Right ventricle myocardium inferior (tissue), 1 donor: ENCODE measurements at regions not wholly inside any gene's neighbourhood (a gene's known extent, or its start where the extent isn't known, plus 50 kb on each side); places are given as distances from the start of the nearest gene placed in this dataset.

ENCODE experiments used
- ATAC-seq: fragments of 200-7000 bp; cut with Tn5 transposase; one replicate; pipeline ENCODE4 v1.9.1; 2020; ENCODE audit warnings: mild to moderate bottlenecking, moderate library complexity
- DNase-seq: peaks from one replicate; pipeline ENCODE4 v3.0.0; 2021; ENCODE audit errors: missing footprints
- intact Hi-C: fragments of 100-400 bp; cut with DNase I; formaldehyde crosslinking; loops from one replicate; pipeline ENCODE4 v1.11.0; 2022
- donor health status: DM: no; HTN: yes; CAD: no; lungs with severe emphysema.

DNA sequence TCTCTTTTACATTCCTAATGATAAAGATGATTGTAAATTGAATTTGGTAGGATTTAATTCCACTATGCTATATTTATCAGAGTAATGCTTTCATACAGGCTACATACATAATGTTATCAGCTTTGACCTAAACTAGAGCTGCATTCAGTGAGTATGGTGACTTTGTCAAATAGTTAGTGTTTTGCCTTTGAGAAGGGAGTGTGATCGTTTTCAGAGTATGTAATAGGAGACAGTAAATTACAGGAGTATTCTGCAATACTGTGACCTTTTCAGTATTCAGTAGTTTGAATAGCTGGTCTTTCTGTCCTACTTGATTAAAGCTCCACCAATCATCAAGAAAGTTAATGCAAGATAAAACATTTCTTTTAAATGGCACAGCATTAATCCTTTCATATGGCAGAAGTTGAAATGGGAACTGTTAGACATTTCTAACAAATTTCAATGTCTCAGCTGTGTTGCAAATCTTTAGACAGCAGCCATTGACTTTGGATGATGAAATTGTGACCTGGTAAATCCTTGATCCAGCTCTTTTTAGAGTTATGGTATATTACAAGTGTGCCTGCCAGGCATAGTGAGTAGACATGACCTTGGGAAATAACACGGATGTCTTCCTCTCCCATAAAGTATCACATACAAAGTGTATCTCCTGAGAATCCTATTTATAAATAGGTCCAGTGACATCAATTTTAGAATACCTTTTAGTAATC lies 455.3 kb downstream of the KCTD8 start:
- DNase-seq: no peak
- intact Hi-C loops: no loop called here
- no peak for ATAC-seq

DNA sequence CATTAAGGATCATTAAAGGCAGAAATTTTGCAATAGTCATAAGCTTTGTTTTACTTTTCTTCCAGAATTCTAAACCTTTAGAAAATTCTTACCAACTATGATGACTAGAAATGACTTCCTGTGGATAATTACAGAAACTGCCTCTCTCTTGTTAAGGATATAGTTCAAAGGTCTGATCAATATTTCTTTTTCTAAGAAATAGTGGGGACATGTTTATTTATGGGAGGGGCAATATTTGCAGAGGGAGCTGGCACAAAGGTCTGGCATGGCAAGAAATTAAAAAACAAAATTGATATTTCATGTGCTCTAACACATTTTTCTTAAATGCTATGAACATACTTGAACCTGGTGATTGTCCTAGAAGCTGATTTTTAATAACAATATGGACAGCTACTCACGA lies 448.9 kb downstream of the KCTD8 start:
- DNase-seq (no peak), ATAC-seq (no peak)
- intact Hi-C loops: no loop called here

DNA sequence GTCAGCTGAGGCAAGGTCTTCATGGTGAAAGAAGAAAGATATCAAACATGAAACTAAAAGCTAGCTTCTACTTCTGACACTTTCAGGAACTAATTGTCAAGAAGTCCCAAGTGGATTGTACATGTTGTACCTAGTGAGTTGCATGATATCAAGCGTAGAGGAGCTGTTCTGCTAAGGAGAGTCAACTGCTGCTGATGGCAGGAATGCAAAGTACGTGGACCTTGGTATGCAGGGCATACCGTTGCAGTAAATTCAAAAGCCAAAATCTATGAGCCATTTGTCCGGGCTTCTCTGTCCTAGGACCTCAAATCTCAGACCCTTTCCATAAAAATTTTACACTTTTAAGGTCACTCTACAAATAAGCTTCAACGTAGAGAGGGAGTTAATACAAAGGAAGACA lies 446.2 kb downstream of the KCTD8 start:
- no peak for DNase-seq
- intact Hi-C loops: no loop called here
- ATAC-seq: no peak

DNA sequence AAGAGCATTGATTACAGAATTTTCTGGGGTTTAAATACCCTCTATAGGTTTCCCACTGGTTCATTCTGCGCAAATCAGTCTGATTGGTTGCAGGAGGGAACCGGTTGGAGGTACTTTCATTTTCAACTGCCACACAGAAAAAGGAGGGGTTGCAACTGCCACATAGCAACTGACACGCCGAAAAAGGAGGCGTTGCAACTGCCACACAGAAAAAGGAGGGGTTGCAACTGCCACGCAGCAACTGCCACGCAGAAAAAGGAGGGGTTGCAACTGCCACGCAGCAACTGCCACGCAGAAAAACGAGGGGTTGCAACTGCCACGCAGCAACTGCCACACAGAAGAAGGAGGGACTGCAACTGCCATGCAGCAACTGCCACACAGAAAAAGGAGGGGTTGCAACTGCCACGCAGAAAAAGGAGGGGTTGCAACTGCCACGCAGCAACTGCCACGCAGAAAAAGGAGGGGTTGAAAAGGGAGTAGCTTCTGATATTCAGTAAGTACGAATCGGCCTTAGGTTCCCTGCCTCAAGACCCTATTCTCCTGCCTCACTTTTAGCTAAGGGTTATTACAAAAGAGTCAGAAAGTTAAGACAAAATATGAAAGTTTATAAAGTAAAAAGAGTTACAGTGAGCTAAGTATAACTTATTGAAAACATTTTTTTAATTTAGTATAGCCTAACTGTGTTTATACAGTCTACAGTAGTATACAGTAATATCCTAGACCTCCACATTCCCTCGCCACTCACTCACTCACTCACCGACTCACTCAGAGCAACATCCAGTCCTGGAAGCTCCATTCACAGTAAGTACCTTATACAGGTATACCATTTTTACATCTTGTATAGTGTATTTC lies 431.8 kb downstream of the KCTD8 start:
- DNase-seq (no peak), ATAC-seq (no peak)
- intact Hi-C loops: no loop called here

DNA sequence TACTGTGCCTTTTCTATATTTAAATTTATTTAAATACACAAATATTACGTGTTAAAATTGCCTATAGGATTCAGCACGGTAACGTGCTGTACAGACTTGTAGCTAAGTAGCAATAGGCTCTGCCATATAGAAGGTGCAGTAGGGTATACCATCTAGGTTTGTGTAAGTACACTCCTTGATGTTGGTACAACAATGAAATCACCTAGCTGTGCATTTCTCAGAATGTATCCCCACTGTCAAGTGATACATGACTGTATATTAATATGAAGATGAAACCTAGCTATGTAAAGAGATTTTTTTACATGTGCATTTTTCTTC lies 431.2 kb downstream of the KCTD8 start:
- intact Hi-C loops: no loop called here
- ATAC-seq (no peak), DNase-seq (no peak)

DNA sequence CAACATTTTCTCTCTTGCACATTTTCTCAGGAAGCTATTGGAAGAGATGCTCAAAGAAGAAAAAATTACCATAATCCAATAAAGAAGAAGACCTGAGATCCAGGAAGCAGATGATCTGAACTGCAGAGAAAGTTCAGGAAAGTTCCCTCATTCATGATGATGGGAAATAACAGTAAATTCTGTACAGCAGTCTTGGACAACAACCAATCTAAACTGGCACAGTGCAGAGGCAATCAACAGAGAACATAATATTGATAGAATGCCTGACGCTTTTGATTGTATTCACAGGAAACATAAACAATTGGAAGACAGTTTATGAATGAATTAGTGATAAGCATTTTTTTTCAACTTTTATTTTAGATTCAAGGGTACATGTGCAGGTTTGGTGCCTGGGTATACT lies 428.9 kb downstream of the KCTD8 start:
- ATAC-seq: no peak
- DNase-seq: no peak
- intact Hi-C loops: no loop called here

DNA sequence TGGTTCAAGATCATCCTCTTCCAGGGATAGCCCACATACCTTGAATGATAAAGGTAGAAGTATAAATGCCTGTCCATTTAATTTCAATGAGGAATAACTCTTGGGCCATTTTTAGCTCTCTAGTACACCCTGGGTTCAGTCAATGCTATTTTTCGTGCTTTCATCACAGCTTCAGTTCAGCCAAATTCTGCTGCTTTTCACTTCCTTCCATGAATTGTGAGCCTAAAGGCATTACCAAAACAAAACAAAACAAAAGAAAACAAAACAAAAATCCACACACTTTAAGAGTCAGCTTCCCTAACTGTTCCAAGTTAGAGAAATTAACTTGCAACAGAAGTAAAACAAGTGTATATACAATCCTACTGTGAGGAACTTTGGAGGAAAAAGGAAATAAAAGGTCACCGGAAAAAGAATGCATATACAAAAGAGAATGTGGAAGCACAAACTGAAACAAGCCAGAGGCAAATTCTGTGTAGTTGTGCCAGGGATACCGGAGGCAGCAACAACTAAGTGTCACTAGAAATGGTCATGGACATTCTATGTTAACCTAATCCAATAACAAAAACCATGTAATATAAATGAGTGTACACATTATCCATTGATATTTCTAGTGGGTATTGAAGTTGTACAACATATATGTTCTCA lies 423.1 kb downstream of the KCTD8 start:
- DNase-seq (no peak), ATAC-seq (no peak)
- intact Hi-C loops: no loop called here

DNA sequence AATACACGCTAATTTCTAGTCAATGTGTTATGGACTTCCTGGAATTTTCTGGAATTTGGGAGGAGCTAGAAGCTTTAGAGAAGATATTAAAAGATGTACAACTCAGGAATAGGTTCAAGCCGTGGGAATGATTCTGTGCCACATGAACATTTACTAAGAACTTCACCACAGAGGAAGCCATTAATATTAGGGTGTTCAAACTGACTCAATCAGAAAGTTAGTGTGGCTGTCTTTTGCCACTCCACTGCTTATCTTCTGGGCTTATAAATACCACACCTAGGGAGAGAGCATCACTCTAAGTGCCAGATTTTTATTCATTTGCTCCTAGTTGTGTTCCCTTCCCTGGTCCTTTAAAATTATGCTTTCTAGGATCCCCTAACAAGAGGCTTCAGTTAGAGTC lies 409.8 kb downstream of the KCTD8 start:
- DNase-seq: no peak
- ATAC-seq: no peak
- intact Hi-C loops: no loop called here

DNA sequence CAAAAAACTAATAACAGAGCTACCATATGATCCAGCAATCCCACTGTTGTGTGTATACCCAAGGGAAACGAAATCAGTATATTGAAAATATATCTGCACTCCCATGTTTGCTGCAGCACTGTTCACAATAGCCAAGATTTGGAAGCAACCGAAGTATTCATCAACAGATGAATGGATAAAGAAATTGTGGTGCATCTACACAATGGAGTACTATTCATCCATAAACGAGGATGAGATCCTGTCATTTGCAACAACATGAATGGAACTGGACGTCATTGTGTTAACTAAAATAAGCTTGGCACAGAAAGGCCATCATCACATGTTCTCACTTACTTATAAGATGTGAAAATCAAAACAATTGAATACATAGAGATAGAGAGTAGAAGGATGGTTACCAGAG lies 402.1 kb downstream of the KCTD8 start:
- ATAC-seq: no peak
- intact Hi-C loops: no loop called here
- no peak for DNase-seq

DNA sequence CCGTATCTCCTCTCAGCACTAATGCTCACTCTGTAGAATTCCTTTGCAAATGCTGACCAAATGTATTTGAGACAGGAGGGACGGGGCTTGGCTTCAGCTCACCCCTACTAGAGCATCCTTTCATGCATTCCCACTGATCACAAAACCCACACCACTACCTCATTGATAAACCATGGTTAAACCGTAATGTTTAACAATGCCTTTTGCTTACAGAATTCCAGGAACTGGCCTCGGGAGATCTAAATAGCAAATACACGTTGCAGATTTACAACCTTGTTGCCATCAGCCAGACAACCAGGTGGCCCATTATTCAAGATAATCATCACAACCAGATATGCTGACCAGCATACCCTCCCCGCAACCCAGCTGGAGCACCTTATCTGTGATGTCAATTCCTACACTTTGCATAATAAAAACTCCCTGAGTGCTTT lies 391.9 kb downstream of the KCTD8 start:
- no peak for ATAC-seq
- intact Hi-C loops: no loop called here

DNA sequence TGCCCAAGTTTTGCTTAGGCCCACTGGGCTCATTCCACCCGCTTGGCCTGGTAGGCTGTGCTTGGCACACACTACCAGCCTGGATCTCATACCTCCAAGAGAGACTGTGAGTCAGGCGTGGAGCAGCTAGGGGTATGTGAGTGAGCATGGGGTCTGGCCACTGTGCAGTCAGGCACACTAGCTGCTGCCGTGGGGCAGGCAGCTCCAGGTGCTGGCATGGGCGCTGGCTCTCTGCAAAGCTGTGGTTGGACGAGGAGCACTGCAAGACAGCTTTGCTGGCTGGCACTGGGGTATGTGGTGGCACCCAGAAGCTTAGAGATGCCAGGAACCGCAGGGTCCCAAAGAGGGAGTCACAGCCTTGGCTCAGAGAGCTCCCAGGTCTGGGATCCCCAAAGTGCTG lies 377.8 kb downstream of the KCTD8 start:
- ATAC-seq (no peak), DNase-seq (no peak)
- intact Hi-C loops: no loop called here

More for the DNA sequence above, 391.9 kb downstream of the KCTD8 start:
- DNase-seq: no peak

DNA sequence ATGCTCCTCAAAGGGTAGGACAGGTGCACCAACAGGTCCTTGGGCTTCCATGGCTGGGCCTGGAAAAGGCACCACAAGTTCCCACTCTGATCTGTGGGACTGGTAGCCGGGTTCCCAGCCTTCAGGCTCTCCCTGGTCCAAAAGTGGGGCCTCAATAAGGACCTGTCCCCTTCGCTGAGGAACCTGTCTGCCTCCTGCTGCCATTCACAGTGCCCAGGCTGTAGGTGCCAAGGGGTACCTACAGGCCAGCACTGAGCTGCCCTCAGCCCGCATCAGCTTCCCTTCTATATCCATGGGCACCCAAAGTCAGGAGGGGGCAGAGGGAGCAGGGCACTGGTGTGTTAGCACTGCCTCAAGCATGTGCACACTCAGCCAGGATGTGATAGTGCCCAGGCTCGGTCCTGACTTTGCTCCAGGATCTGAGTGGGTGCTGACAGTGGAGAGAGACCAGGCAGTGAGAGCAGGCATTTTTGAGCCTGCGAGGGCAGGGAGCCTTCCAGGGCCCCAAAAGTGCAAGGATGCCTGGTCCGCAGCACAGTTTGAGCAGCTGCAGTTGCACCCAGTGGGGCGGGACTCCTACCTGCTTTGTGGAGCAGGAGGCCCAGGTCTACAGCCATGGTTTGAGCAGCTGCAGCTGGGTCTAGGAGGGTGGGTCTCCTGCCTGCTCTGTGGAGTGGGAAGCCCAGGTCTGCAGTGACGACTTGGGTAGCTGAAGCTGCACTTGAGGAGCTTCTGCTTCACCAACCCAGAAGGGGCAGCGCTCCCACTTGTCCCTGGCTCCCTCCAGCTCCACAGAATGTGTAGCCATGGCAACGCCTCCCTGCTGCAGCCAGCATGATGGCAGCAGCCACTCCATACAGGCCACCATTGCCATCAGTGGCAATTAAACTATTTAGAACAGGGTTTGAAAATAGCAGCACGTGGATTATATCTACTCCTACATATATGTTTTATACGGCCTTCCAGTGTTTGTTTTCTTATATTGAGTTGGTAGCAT lies 376.4 kb downstream of the KCTD8 start:
- no peak for DNase-seq
- ATAC-seq: no peak
- intact Hi-C loops: no loop called here

DNA sequence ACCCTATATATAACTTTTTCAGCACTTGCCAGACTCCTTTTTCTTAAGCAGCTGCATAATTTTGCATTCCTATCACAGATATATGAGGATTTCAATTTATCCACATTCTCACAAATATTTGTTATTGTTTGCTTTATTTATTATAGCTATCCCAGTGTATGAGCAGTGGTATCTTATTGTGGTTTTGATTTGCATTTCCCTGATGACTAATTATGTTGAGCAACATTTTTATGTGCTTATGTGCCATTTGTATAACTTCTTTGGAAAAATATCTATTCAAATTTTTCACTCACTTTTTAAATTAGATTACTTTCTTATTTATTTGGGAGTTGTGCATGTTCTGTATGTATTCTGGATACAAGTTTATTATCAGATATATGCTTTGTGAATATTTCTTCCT lies 361.9 kb downstream of the KCTD8 start:
- intact Hi-C loops: no loop called here
- ATAC-seq (no peak), DNase-seq (no peak)

DNA sequence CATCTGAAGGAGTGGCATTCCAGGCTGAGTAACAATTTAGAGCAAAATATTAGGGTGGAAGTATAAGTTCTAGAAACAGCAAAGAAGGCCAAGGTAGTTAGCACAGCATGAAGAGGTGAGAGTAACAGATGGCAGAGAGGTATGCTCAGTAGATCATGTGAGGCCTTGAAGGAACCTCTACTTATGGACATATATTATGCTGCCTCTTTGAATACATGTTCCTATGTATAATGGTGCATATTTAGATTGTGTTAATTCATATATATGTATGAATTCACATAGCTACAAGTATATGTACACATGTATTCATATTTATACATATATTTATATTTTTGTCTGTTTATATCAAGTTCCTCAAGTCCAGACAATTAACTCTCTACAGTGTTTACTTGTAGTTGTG lies 355.2 kb downstream of the KCTD8 start:
- ATAC-seq (no peak), DNase-seq (no peak)
- intact Hi-C loops: no loop called here

DNA sequence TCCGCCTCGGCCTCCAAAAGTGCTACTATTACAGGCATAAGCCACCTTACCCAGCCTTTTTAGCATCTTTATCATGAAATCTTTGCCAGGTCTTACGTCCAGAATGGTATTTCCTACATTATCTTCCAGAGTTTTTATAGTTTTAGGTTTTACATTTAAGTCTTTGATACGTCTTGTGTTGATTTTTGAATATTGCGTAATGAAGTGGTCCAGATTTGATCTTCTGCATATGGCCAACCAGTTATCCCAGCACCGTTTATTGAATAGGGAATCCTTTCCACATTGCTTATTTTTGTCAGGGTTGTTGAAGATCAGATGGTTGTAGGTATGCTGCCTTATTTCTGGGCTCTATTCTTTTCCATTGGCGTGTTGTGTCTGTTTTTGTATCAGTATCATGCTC lies 349.6 kb downstream of the KCTD8 start:
- DNase-seq: no peak
- ATAC-seq: no peak
- intact Hi-C loops: no loop called here

DNA sequence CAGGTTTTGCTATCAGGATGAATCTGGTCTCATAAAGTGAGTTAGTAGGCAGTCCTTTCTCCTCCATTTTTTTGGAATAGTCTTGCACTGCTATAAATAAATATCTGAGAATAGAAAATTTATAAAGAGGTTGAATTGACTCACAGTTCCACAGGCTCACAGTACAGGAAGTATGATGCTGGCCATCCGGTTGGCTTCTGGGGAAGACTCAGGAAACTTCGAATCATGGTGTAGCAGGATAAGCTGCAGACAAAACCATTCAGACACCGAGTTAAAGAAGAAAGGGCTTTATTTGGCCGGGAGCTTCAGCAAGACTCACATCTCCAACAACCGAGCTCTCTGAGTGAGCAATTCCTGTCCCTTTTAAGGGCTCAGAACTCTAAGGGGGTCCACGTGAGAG lies 348.2 kb downstream of the KCTD8 start:
- intact Hi-C loops: no loop called here
- no peak for ATAC-seq
- DNase-seq: no peak

DNA sequence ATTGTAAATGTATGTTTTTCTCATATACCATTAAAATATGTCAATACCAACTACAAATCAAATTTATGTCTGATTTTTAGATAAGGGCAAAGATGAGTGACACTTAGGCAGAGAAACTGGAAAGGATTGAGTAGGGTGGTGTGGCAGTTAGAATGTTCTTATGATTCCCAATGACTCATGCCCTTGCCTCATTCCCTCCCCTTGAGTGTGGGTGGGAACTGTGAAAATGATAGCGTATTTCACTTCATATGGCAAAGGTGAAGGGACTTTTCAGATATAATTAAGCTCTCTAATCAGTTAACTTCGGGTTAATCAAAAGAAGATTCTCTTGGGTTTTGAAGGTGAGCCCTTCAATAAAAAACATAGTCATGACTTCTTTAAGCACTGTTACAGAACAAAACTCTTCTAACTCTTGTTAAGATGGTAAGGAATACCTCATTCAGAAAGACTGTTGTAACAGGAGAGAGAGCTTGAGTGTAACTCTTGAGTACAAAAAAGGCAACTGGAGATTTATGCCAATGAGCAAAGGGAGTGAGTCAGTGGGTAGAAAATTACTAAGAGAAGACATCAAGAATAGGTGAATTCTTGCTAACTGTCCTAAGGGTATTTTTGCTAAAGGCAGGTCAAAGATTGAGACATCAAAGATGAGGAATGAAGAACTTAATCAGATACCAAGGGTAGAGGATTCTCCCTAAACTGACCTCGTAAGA lies 329.5 kb downstream of the KCTD8 start:
- ATAC-seq: no peak
- intact Hi-C loops: no loop called here
- no peak for DNase-seq

DNA sequence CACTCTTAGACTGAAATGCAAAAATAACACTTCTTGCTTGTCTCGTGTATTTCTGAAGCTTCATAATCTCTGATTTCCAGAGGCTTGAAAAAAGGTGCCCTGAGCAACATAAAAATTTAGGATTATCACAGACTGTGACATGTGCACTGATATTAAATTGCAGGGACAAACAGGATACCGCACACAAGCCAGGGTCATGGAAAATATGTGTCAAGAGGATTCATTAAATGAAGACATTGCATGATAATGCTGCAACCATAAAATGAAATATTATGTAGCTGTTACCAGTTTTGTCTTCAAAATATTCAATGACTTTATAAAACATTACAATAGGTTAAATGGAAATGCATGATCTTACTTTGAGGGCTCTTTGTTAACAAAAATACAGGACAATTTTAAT lies 328.0 kb downstream of the KCTD8 start:
- intact Hi-C loops: no loop called here
- no peak for ATAC-seq
- no peak for DNase-seq
